HG02798 (cell line): ENCODE measurements at regions not wholly inside any gene's neighbourhood (a gene's known extent, or its start where the extent isn't known, plus 50 kb on each side); places are given as distances from the start of the nearest gene placed in this dataset.
"Not testable (repeated sequence)": the region's sequence is repeated elsewhere in the genome, so short reads cannot be mapped to it uniquely, and the experiment has no call there.

Source experiments
- ATAC-seq: cut with Tn5 transposase; IDR thresholded peaks from one replicate; pipeline ENCODE4 v1.9.1; 2021; ENCODE audit warnings: mild to moderate bottlenecking; ENCODE audit not compliant: unreplicated experiment, poor library complexity

- ATAC-seq: no peak
Measured at GRCh38 chrX:6990552-6991193, 156.8 kb upstream of the STS start.

GRCh38 chrX:6989858-6990257 is 157.7 kb upstream of the STS start:
- ATAC-seq: no peak

GRCh38 chrX:6988694-6989093 is 158.8 kb upstream of the STS start:
- not testable (repeated sequence) for ATAC-seq

- no peak for ATAC-seq
Measured at GRCh38 chrX:6986915-6987314, 160.6 kb upstream of the STS start.

- no peak for ATAC-seq
Measured at GRCh38 chrX:6985537-6985936, 162.0 kb upstream of the STS start.

GRCh38 chrX:6983207-6983955 is 164.1 kb upstream of the STS start:
- no peak for ATAC-seq

- no peak for ATAC-seq
Measured at GRCh38 chrX:6981718-6982406, 165.7 kb upstream of the STS start.

- no peak for ATAC-seq
Measured at GRCh38 chrX:6980981-6981380, 166.5 kb upstream of the STS start.

- no peak for ATAC-seq
Measured at GRCh38 chrX:6968231-6968630, 179.3 kb upstream of the STS start.

GRCh38 chrX:6965729-6966128 is 181.8 kb upstream of the STS start:
- no peak for ATAC-seq

- ATAC-seq: no peak
Measured at GRCh38 chrX:6962006-6962355, 185.5 kb upstream of the STS start.

GRCh38 chrX:6961286-6962005 is 186.1 kb upstream of the STS start:
- ATAC-seq: no peak

GRCh38 chrX:6959006-6959405 is 188.5 kb upstream of the STS start:
- no peak for ATAC-seq

- ATAC-seq: no peak
Measured at GRCh38 chrX:6954836-6955235, 192.7 kb upstream of the STS start.

- ATAC-seq: no peak
Measured at GRCh38 chrX:6946168-6946567, 201.3 kb upstream of the STS start.

- no peak for ATAC-seq
Measured at GRCh38 chrX:6941041-6941440, 206.5 kb upstream of the STS start.

GRCh38 chrX:6932942-6933341 is 214.6 kb upstream of the STS start:
- not testable (repeated sequence) for ATAC-seq

- no peak for ATAC-seq
Measured at GRCh38 chrX:6930307-6930849, 217.1 kb upstream of the STS start.

- no peak for ATAC-seq
Measured at GRCh38 chrX:6924443-6925077, 223.0 kb upstream of the STS start.

- no peak for ATAC-seq
Measured at GRCh38 chrX:6917666-6918065, 229.8 kb upstream of the STS start.
